ENCODE measurements at regions not wholly inside any gene's neighbourhood (a gene's known extent, or its start where the extent isn't known, plus 50 kb on each side); places are given as distances from the start of the nearest gene placed in this dataset.

- H3K4me3 ChIP-seq: no peak overlapping the region
- 20 to 29% (median 25%) methylated on average over 1 of the region's 1 CpG for WGBS, 3 donors
- TF ChIP-seq POLR2A (IDR thresholded peaks at IDR 0.05) (no peak), EP300 (IDR thresholded peaks at IDR 0.05) (no peak)
- DNase-seq: no peak
- intact Hi-C loops (cut with DNase I): no loop called here
- H3K9me3 ChIP-seq: no peaks in the 10 kb centered on the region
- H3K27me3 ChIP-seq: no peaks in the 10 kb centered on the region
- no peak overlapping the region for H3K27ac ChIP-seq
- no peaks in the 10 kb centered on the region for H3K36me3 ChIP-seq
- H3K4me1 ChIP-seq (ENCODE audit: insufficient read depth): no peaks in the 10 kb centered on the region
These were observed 2154.9 kb downstream of the LRRC4C start for GRCh38 chr11:39304586-39304985.

GRCh38 chr11:39294648-39295047 is 2164.8 kb downstream of the LRRC4C start:
- H3K36me3 ChIP-seq: no peaks in the 10 kb centered on the region
- no peaks in the 10 kb centered on the region for H3K27me3 ChIP-seq
- 77 to 85% (median 80%) methylated on average over 1 of the region's 1 CpG for WGBS, 3 donors
- H3K4me1 ChIP-seq (ENCODE audit: insufficient read depth): no peaks in the 10 kb centered on the region
- intact Hi-C loops (cut with DNase I): no loop called here
- DNase-seq: no peak
- TF ChIP-seq CTCF (IDR thresholded peaks at IDR 0.05) (no peak), POLR2A (IDR thresholded peaks at IDR 0.05) (no peak), EP300 (IDR thresholded peaks at IDR 0.05) (no peak)
- H3K27ac ChIP-seq: no peak overlapping the region
- H3K4me3 ChIP-seq: no peak overlapping the region
- no peaks in the 10 kb centered on the region for H3K9me3 ChIP-seq

- no peak overlapping the region for H3K27ac ChIP-seq
- DNase-seq: no peak
- H3K9me3 ChIP-seq: no peaks in the 10 kb centered on the region
- no peaks in the 10 kb centered on the region for H3K36me3 ChIP-seq
- no peak overlapping the region for H3K4me3 ChIP-seq
- intact Hi-C loops (cut with DNase I): no loop called here
- no peak for TF ChIP-seq POLR2A (IDR thresholded peaks at IDR 0.05)
- no peak for TF ChIP-seq EP300 (IDR thresholded peaks at IDR 0.05)
- no peak for TF ChIP-seq CTCF (IDR thresholded peaks at IDR 0.05)
- H3K4me1 ChIP-seq (ENCODE audit: insufficient read depth): no peaks in the 10 kb centered on the region
- WGBS, 3 donors: 58 to 71% (median 67%) methylated on average over 4 of the region's 4 CpGs
- H3K27me3 ChIP-seq: no peaks in the 10 kb centered on the region
These were observed 2171.4 kb downstream of the LRRC4C start for GRCh38 chr11:39288011-39288410.

GRCh38 chr11:39268176-39268690 is 2191.2 kb downstream of the LRRC4C start:
- intact Hi-C loops (cut with DNase I): no loop called here
- H3K36me3 ChIP-seq: no peaks in the 10 kb centered on the region
- DNase-seq: no peak
- WGBS, 3 donors: 1 to 7% (median 5%) methylated on average over 3 of the region's 3 CpGs
- no peaks in the 10 kb centered on the region for H3K9me3 ChIP-seq
- no peak overlapping the region for H3K4me3 ChIP-seq
- TF ChIP-seq POLR2A (IDR thresholded peaks at IDR 0.05) (no peak), CTCF (IDR thresholded peaks at IDR 0.05) (no peak), EP300 (IDR thresholded peaks at IDR 0.05) (no peak)
- H3K27ac ChIP-seq: no peak overlapping the region
- no peaks in the 10 kb centered on the region for H3K27me3 ChIP-seq
- H3K4me1 ChIP-seq (ENCODE audit: insufficient read depth): no peaks in the 10 kb centered on the region

GRCh38 chr11:39255648-39256047 is 2203.8 kb downstream of the LRRC4C start:
- peaks cover 0 to 5% of the 10 kb centered on the region in 2 donors for H3K9me3 ChIP-seq
- no peaks in the 10 kb centered on the region for H3K4me1 ChIP-seq (ENCODE audit: insufficient read depth)
- WGBS, 3 donors: 95 to 100% (median 99%) methylated on average over 1 of the region's 1 CpG
- no peak overlapping the region for H3K27ac ChIP-seq
- no peak for DNase-seq
- no peaks in the 10 kb centered on the region for H3K27me3 ChIP-seq
- TF ChIP-seq CTCF (IDR thresholded peaks at IDR 0.05) (no peak), POLR2A (IDR thresholded peaks at IDR 0.05) (no peak), EP300 (IDR thresholded peaks at IDR 0.05) (no peak)
- H3K4me3 ChIP-seq: no peak overlapping the region
- intact Hi-C loops (cut with DNase I): no loop called here
- H3K36me3 ChIP-seq: no peaks in the 10 kb centered on the region

Data from ovary (tissue), 7 donors.